DMS53 treated with DMSO at 0.1 percent for 48 hours (cell line): ENCODE measurements at regions not wholly inside any gene's neighbourhood (a gene's known extent, or its start where the extent isn't known, plus 50 kb on each side); places are given as distances from the start of the nearest gene placed in this dataset.
"Not testable (repeated sequence)": the region's sequence is repeated elsewhere in the genome, so short reads cannot be mapped to it uniquely, and the experiment has no call there.

Experiments used
- DNase-seq: peaks from one replicate; lab custom pipeline; 2025; ENCODE audit not compliant: unreplicated experiment; lab: John Stamatoyannopoulos, UW

DNA sequence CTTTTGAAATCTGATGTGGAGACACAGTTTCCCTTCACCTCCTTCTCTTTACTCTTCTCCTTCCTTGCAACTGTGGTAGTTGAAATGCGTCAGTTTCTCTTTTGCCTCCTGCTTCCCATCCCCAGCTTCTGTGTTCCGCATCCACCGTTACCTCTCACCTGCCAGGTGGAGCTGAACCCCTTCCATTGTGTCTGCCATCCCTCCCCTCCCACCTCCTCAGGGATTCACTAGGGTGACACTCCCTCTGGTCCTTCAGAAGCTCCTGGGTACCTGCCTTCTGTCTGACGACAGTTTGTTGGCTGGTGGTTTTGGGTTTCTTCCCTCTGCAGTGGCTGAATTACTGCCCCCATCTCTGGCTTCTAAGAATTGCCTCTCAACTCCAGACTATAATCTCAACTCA is 132.1 kb downstream of the SLC24A2 start:
- no peak for DNase-seq

DNA sequence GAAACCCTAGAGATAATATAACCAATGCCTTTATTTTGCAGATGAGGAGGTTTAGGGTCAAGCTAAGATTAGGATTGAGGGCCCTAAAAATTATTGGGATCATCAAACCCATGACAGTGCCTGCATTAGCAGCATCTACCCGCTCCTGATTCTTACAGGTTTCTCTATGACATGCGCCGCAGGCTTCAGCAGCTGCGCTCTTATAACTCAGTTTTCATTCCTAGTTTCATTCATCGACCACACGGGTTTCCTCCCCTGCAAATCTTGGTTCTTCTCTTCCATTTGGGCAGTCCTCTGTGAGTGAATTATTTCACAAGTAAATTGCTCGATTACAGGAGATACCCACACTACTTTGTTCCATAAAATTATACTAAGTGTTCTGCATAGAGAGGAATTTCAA is 137.2 kb downstream of the SLC24A2 start:
- DNase-seq, result no peak

DNA sequence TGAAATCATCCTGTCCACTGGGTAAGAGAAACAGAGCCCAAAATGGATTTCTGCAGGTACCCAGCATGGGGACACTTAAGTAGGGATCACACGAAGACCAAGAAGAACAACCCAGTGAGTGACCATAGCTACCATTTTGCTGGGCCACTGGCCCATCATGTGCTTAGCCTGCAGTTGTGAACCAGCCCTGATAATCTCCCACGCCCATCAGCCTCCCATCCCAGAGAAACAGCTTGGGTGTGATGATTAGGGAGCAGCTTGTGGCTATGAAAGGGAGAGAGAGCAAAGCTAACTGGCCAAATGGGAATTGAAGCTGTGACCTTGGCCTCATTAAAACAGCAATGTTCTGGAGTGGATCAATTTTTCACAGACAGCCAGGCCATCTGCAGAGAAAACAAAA is 138.5 kb downstream of the SLC24A2 start:
- DNase-seq, result no peak

DNA sequence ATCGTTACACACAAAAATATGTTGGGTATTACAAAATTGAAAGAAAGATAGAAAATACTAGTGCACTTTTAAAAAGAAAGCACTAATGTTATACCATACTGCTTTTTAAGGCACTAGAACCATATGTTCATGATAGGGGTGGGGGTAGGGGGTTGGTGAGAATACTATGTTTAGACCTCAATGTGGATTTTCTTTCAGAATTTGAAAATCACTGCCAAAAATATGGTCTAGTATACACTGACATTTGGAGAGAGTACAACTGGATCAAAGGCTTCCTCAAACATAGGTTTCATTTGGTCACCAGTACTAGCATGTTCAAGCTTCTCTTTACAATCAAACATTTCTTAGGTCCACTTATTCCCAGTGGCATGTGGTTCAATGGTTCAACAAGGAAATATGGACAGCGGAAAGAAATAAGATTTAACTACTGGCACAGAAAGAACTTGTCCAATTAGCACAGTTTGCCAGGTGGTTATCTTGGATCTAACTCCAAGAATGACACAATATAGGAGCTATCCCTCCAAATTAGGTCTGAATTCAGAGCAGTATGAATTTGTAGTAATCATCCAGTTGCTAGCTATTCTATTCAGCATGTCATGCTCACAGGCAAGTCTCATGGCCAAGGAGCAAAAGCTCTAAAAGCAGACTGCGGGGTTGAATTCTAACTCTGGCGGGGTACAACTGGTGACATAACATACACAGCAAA is 139.3 kb downstream of the SLC24A2 start:
- DNase-seq, result no peak

DNA sequence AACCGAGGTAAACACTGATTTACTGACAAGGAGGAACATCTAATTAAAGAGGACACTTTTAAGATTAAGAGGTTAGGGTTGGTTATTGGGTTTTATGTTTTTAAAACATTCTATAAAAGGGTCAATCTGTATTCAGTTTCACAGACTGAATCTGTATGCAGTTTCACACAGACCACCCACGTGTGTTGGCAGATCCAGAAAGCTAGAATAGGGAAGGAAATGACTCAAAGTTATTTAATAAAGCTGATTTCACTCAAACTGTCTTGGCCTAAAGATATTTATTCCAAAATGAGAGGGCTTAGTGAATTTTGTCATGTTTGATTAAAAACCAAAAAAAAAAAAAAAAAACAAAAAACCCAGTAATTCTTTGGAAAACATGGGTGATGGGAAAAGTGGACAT is 140.2 kb downstream of the SLC24A2 start:
- DNase-seq, result no peak

DNA sequence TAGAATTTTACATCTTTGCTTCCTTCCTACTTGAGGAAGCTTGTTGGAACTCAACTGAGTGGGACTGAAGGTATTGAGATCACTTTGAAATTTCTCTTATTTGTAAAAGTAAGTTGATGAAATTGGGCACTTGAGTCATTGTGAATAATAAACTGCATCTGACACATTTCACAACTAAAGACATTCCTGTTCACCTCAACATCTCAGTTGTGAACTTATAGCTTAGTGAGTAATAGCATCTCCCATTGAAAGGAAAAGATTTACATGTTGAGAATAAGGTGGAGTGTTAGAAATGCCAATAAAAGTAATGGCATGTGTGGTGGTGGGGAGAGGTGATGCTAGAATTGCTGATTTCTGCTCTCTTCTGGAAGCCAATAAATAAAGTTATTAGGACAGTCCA is 145.0 kb downstream of the SLC24A2 start:
- DNase-seq, result no peak

DNA sequence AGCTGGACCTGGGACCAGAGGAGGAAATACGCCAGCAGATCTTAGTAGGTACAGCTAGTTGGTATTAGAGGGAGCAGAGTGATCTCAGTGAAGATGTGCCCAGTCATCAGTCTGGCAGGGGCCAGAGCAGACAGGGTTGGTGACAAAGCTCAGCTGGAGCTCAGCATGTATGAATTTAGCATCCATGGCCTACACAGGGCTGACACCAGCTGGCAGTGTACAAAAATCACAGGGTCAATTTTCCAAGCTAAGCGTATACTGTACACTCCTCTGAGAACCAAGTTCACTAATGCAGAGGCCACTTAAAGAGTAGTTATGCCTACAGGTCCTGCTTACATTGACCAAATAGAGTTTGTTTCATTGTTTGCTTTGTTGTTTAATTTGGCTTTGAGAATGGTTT is 146.6 kb downstream of the SLC24A2 start:
- DNase-seq, result peak; percentile 71

DNA sequence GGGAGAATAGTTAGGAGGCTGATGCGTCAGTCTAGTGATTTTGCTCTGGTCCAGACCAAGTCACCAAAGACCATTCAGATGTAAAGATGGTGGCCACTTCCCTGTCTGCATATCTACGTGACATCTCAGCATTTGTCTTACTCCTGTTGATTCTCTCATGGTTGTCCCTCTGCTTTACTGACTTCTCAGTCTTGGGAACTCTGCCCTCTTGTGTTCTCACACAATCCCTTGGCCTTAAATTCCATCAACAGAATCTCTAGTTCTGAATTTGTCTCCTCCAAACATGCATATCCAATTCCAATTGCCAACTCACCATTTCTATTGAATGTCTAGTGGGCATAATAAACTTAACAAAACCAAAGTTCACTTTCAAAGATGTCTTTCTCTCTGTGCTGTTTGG is 147.8 kb downstream of the SLC24A2 start:
- DNase-seq, result no peak

DNA sequence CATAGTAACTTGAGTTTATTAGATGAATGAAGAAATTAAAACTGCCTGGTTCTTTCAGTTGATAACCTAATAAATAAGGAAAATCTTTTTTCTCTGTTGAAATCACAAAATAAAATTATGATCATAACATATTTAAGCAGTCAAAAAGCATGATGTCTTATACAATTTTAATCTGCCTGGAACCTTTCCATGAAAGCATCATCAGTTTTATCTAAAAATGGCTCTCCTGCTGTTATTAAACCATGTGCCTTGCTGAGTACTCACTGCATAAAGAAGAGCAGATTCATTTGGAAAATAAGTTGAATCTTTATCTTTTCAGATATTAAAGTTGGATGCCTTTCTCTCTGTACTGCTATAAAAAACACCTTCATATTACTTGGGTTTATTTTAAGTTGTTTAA is 148.8 kb downstream of the SLC24A2 start:
- no peak for DNase-seq

DNA sequence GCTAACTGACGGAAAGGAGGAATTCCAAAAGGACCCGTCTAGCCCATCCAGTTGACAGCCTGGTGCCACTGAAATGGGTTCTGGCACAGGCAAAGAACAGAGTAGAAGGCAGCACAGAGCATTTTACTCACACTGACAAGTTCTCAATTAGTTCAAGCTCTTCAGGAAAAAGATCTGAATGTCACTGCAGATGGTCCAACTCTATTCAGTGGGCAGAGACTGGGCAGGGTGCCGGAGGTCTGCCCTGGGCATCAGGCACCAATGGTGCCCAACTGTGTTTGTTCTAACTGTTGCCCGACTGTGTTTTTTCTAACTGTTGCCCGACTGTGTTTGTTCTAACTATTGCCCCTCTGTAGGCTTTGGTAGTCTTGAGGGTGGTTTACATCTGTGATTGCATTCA is 151.8 kb downstream of the SLC24A2 start:
- no peak for DNase-seq

DNA sequence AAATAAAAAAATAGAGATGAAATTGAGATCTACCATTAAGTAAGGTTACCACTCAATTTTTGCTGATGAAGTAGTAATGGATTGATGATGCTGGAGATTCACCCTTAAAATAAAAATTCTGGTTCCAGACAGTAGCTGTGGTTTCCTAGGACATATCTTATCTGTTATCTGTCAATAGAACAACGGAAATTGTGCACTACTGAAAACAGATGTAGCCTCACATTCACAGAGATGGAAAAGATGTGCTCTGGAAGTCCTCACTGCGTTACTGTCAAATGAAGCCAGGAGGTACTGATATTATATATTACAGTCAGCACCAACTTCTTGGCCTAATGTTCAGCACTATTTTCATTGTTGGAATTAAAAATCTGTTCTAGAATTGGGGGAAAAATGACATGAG is 154.0 kb downstream of the SLC24A2 start:
- no peak for DNase-seq

DNA sequence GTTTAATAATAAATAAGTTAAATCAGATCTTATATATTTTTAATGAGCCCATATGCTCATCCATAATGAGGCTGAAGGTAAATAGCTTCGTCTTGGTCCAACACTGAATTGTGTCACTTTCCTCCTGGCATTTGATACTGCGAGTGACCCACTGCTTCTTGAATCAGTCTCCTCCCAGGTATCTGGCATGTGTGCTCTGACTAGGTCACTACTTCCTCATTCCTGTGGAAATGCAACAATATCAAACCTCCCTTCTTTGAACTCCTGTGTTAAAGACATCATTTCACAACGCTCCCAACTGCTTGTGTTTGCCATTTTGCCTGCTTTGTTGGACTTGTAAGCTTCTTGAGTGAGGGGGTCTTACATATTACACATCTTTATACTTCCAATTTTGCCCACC is 157.7 kb downstream of the SLC24A2 start:
- no peak for DNase-seq

DNA sequence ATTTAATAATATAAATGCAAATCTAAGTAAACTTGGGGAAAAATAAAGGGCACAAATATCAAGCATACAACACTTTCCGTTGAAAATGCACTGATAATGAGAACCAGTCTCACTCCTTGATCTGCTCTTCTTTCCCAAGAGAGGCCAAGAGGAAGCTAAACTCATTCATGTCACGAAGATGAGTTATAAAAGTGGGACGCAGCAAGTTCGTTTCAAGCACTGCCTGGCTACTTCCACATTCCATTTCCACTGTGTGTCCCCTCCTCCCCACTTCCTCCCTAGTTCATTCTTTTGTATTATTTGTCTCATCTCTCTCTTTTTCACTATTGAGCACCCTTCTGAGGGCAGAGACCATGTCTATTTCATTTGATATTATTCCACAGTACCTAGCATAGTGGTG is 158.1 kb downstream of the SLC24A2 start:
- DNase-seq, result no peak

DNA sequence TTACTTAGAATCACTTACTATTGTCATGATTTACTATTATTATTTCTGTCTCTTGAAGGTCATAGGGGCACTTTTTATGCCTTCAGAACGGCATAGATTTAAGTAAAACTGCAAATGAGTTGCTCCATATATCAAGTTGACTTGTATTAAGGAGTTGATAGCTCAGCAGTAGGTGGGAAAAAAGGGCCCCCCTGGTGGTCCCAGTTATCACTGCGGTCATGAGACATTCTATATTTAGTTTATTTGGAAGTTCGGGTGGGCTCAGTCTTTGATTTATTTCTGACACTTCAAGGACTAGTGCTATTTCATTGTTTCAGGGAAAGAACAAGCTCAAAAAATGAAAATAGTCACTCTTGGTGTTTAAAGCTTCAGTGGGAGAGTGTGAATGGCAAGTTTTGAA is 159.3 kb downstream of the SLC24A2 start:
- no peak for DNase-seq

DNA sequence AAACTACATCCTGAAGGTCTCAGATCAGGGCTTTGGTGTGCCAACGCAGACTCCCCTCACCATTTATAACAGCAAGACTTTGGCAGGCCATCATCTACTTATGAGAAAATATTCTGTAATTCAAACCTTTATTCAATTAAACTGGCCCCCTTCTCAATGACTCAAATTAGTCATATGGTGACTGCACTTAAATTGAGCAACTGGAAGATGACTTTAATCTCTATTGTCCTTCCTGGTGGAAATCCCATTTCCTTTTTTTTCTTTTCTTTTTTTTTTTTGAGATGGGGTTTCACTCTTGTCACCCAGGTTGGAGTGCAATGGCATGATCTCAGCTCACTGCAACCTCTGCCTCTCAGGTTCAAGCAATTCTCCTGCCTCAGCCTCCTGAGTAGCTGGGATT is 163.4 kb downstream of the SLC24A2 start:
- not testable (repeated sequence) for DNase-seq

DNA sequence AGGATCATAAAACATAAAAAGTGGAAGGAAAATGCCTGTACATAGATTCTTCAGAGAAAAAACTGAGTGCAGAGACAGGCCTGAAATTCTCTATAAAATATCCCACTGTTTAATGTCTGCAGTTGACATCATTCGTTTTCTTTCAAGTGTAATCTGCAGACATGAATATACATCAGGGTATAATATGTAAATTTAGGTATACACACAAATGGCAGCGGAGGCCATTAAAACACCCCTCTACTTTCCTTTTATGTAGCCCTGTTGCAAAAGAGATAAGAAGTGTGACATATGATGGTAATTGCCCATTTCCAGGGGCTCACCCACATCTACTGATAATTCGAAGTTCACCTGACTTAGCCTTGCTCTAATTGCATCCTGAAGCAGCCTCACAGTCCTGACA is 164.3 kb downstream of the SLC24A2 start:
- no peak for DNase-seq

DNA sequence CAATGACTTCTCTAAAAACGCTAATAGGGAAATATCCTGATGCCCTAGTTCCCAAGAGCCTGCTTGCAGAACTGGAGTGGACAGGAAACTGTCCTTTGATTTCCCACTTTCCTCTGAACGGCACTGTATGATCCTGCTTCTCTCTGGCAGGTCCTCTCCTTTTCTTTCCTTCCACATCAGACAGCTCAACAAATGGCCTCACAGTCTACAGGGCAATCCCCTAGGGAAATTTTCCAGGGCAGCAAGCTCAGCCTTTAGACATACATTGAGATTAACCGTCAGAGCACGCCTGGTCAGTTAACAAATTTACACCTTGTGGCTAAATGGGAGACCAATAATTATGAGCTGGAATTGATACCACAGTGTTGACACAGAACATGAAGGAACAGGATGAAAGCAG is 164.9 kb downstream of the SLC24A2 start:
- no peak for DNase-seq

DNA sequence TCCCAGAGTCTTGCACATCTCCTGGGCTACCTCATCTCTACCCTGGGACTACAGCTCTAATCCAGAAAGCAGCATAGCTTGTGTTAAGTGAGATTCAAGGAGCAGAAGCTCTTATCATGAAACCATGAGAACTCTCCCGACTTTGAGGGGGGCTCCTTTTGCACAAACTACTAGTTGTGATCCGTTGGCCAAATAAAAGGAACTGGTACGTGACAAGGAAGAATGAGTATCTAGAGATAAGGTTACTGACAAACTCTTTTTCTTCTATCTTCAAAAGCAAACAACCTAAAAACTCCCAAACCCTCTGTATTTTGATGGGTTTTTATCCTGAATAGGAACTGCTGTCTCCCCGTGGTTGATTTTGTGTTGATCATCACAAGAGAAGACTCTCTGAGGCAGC is 168.5 kb downstream of the SLC24A2 start:
- DNase-seq, result no peak

DNA sequence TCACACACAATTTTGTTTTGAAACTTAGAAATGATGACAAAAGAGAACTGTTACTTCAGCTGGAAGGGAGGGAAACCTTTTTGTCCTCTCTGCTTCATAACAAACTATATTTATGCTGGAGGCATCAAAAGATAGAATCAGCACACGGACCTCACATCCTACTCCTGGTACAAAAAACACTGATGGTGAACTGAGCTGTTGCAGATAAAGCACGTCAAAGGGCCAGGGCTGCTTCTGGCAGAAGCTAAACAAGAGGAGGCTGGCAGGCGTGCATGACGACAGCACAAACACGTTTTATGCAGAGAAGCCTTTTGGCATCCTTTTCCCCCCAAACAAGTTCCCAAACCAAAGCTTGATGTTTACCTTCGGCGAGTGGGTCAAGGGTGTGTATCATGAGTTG is 169.6 kb downstream of the SLC24A2 start:
- DNase-seq, result no peak

DNA sequence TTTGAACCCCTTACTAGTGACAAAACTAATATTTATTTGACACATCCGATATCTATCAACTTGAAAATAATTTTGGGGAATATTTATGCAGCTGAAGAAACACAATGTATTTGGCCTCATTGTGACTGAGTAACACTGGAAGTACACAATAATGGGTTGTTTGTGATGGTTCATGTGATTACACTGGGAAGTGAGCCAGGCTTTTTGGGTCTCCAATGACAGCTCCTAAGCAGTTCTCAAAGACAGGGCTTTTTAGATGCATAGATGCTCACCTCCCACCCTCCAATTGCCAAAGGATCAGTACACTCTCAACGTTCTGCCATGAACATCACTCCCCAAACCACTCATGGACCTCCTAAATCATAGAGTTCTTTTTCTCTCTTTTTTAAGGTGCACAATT is 170.0 kb downstream of the SLC24A2 start:
- no peak for DNase-seq

DNA sequence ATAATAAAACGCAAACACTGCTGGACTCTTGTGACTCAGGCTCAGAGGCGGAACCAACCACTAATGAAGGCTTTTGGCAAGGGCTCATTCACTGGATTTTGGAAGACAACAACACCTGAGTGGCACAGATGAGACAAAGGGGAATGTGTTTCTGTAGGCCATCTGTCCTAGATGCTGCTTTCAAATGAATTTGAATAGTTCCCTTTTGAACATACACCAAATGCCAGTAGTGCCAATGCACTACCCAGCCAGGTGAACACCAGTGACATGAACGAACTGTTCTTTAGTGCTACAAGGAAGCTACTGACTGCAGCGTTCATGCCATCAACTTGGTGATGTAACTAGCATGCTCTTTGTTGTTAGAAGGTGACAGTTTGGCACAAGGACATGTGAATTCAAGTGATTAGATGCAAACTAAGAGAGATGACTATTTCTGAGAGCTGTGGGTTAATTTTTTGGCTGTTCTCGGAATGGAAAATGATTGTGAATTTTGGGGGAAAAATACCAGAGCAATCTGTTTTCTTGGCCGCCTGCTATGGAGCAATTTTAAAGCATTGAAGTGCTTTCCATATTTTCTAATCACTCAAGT is 173.7 kb downstream of the SLC24A2 start:
- DNase-seq, result no peak

DNA sequence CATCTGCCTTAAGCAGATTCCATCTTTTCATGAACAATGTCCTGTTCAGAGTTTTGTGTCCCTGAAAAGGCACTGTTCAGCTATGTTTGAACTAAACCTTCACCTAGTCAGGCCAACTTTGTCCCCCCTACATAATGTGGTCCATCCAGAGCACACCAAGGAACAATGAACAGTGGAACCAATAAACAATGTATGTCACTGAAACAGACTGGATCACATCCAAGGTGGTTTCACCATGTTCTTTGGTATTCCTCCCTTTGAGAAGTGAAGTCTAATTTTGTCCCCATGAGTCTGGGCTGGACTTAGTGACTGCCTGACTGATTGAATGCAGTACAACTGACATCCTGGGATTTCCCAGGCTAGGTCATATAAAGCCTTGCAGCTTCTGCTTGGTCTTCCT is 174.5 kb downstream of the SLC24A2 start:
- no peak for DNase-seq

DNA sequence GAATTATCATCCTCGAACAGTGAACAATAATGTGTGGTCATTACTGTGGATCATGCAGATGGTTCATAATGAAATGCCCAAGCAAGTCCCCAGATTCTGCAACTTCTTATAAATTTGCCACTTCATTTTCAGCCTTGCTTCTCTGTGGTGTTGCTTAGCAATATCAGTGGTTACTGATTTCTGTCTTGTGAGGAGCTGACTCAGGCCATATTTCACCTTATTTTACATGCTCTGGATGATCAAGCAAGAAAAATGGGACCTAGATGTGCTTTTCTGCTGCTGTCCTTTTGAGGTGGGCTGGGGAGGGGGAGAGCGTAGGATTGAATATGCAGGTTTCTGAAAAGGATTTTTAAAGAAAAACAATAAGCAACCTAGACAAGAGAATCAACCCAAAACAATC is 188.3 kb downstream of the SLC24A2 start:
- DNase-seq, result no peak
